Pancreas (tissue), 10 donors: ENCODE measurements at regions not wholly inside any gene's neighbourhood (a gene's known extent, or its start where the extent isn't known, plus 50 kb on each side); places are given as distances from the start of the nearest gene placed in this dataset.

ENCODE experiments used
- ATAC-seq, 4 donors: fragments of 200-7000 bp; cut with Tn5 transposase; one replicate each; pipeline versions ENCODE4 v1.8.0 to v1.9.1; 2020; ENCODE audit warnings: mild to moderate bottlenecking in 4 of 4, moderate library complexity in 4 of 4
- DNase-seq, 6 donors: peaks; one replicate each; pipeline ENCODE4 v3.0.0-alpha.2; 2020
- FAIRE-seq: peaks from 2 replicates; lab custom pipeline; 2012; peaks lifted over from hg19 to GRCh38; lab: Jason Lieb, UNC
- H3K27ac ChIP-seq, 4 donors: fragments of 200-600 bp; sonication (generic); 1 replicate in 3 of 4; 2 replicates in 1 of 4; pipeline versions ENCODE4 v1.5.0 to v1.8.0; 2020
- H3K27me3 ChIP-seq, 4 donors: fragments of 200-600 bp; one replicate each; pipeline ENCODE4 v1.8.0; 2021
- H3K36me3 ChIP-seq, 3 donors: fragments of 200-600 bp; sonication (generic) in 1 of 3; one replicate each; pipeline versions ENCODE4 v1.5.0 to v1.8.0; 2020 to 2021
- H3K4me1 ChIP-seq, 3 donors: fragments of 200-600 bp; one replicate each; pipeline ENCODE4 v1.8.0; 2021
- H3K4me3 ChIP-seq, 4 donors: fragments of 200-600 bp; sonication (generic) in 2 of 4; one replicate each; pipeline versions ENCODE4 v1.5.0 to v1.8.0; 2020 to 2021
- H3K9me3 ChIP-seq, 4 donors: fragments of 200-600 bp; one replicate each; pipeline ENCODE4 v1.8.0; 2021
- WGBS, 2 donors: extraction: QIAGEN DNeasy Blood & Tissue Kit; methylation state at CpG; one replicate each; pipeline ENCODE4 v1.1.7; 2013; 5-methylcytosine and 5-hydroxymethylcytosine counted together
- intact Hi-C, 3 donors: fragments of 100-400 bp; cut with DNase I; formaldehyde crosslinking; loops; one replicate each; pipeline versions ENCODE4 v1.11.1 to v1.14.2; 2022
- TF ChIP-seq, protein P1 (sequence below), 4 donors: fragments of 200-600 bp; sonication (generic) in 3 of 4; IDR thresholded peaks; one replicate each; pipeline versions ENCODE4 v1.5.0 to v1.8.0; 2021; ENCODE audit warnings: antibody characterized with exemption in 4 of 4
- donor health status: healthy with polysubstance abuse.
- donor health status: DM: no; HTN: no; CAD: no; lungs with moderate emphysema.
- donor health status: DM: no; HTN: no; CAD: no.
- donor health status: control.
- donor health status: control.
- donor health status: Bipolar disorder and iron deficiency.
- donor health status: DM: yes; HTN: yes; CAD: no.
- donor health status: DM: no; HTN: no; CAD: no.
- donor health status: DM: no; HTN: no; CAD: no.
- donor health status: DM: yes; HTN: yes; CAD: no.

GRCh38 chr12:93122569-93123091 lies 193.5 kb upstream of the EEA1 start:
- H3K27me3 ChIP-seq, result no peaks in the 10 kb centered on the region
- H3K9me3 ChIP-seq, result no peaks in the 10 kb centered on the region
- DNase-seq (peak in 3 of 6 donors; percentile 16 to 40 (median 34)), ATAC-seq (peak; percentile 69 to 79 (median 77)), FAIRE-seq (no peak)
- H3K4me1 ChIP-seq, result peaks cover 0 to 6% (median 4%) of the 10 kb centered on the region in 3 donors
- intact Hi-C loops, result no loop called here
- WGBS, 2 donors, result 27 to 32% methylated on average over 5 of the region's 5 CpGs
- no peak overlapping the region for H3K4me3 ChIP-seq
- H3K27ac ChIP-seq, result peak overlapping the region in 2 of 4 donors; percentile 35 to 53
- TF ChIP-seq, protein P1, sequence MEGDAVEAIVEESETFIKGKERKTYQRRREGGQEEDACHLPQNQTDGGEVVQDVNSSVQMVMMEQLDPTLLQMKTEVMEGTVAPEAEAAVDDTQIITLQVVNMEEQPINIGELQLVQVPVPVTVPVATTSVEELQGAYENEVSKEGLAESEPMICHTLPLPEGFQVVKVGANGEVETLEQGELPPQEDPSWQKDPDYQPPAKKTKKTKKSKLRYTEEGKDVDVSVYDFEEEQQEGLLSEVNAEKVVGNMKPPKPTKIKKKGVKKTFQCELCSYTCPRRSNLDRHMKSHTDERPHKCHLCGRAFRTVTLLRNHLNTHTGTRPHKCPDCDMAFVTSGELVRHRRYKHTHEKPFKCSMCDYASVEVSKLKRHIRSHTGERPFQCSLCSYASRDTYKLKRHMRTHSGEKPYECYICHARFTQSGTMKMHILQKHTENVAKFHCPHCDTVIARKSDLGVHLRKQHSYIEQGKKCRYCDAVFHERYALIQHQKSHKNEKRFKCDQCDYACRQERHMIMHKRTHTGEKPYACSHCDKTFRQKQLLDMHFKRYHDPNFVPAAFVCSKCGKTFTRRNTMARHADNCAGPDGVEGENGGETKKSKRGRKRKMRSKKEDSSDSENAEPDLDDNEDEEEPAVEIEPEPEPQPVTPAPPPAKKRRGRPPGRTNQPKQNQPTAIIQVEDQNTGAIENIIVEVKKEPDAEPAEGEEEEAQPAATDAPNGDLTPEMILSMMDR (IDR thresholded peaks at IDR 0.05), result no peak
- H3K36me3 ChIP-seq, result no peaks in the 10 kb centered on the region

- intact Hi-C loops, result no loop called here
- FAIRE-seq (no peak), DNase-seq (no peak), ATAC-seq (no peak)
- Histone ChIP-seq H3K27ac (no peak overlapping the region), H3K9me3 (no peaks in the 10 kb centered on the region), H3K36me3 (no peaks in the 10 kb centered on the region), H3K27me3 (no peaks in the 10 kb centered on the region), H3K4me1 (peaks cover 0 to 6% (median 4%) of the 10 kb centered on the region in 3 donors), H3K4me3 (no peak overlapping the region)
- TF ChIP-seq, protein P1 (IDR thresholded peaks at IDR 0.05), result no peak
- WGBS, 2 donors, result 87 to 94% methylated on average over 1 of the region's 1 CpG
Measured at GRCh38 chr12:93125126-93125525, 196.0 kb upstream of the EEA1 start.

DNA sequence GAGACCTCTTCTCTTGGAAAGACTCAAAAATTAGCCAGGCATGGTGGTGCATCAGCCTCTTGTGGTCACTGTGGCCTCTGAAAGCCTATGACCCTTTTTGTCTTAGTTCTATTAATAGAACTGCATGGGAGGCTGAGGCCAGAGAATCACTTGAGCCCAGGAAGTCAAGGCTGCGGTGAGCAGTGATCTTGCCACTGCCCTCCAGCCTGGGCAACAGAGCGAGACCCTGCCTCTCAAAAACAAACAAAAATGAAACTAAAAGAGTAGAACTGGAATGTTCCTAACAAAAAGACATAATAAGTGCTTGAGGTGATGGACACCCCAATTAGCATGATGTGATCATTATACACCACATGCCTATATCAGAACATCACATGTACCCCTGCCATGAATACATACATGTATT lies 197.0 kb upstream of the EEA1 start:
- H3K27me3 ChIP-seq, result no peaks in the 10 kb centered on the region
- intact Hi-C loops, result no loop called here
- no peak overlapping the region for H3K4me3 ChIP-seq
- TF ChIP-seq, protein P1 (IDR thresholded peaks at IDR 0.05), result no peak
- no peak overlapping the region for H3K27ac ChIP-seq
- H3K9me3 ChIP-seq, result no peaks in the 10 kb centered on the region
- ATAC-seq (no peak), DNase-seq (no peak), FAIRE-seq (no peak)
- H3K4me1 ChIP-seq, result peaks cover 0 to 6% (median 4%) of the 10 kb centered on the region in 3 donors
- WGBS, 2 donors, result 96 to 100% methylated on average over 2 of the region's 2 CpGs
- no peaks in the 10 kb centered on the region for H3K36me3 ChIP-seq

DNA sequence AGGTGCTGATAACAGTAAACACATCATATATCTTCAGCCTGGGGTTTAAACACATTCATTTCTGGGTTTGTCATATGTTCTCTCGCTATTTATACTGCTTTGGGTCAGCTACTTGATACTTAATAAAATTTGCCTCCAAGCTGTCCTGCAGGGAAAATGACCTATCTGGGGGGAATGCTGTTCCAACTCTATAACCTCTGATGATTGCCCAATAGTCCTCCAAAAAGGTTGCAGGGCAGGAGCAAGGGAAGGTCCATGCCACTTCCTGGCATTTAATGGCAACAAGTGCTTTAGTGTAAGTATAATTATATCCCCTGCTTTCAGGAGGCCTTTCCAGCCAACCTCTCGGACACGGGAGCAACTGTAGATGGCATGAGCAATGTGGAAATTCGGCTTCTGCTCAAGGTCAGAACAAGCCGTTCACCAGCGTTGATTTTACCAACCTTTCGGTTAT lies 198.0 kb upstream of the EEA1 start:
- Histone ChIP-seq H3K9me3 (no peaks in the 10 kb centered on the region), H3K27ac (peak overlapping the region in 3 of 4 donors; percentile 37 to 61 (median 53)), H3K27me3 (no peaks in the 10 kb centered on the region), H3K36me3 (no peaks in the 10 kb centered on the region), H3K4me3 (no peak overlapping the region), H3K4me1 (peaks cover 0 to 6% (median 0%) of the 10 kb centered on the region in 3 donors)
- DNase-seq, result peak in 1 of 6 donors; percentile 34
- WGBS, 2 donors, result 49 to 52% methylated on average over 7 of the region's 7 CpGs
- FAIRE-seq, result no peak
- peak in 3 of 4 donors; percentile 16 to 35 (median 26) for ATAC-seq
- TF ChIP-seq, protein P1 (IDR thresholded peaks at IDR 0.05), result no peak
- intact Hi-C loops, result no loop called here
